ENCODE measurements at regions not wholly inside any gene's neighbourhood (a gene's known extent, or its start where the extent isn't known, plus 50 kb on each side); places are given as distances from the start of the nearest gene placed in this dataset.

GRCh38 chr20:11814267-11814666 is 103.4 kb upstream of the BTBD3 start:
- TF ChIP-seq, protein P1, sequence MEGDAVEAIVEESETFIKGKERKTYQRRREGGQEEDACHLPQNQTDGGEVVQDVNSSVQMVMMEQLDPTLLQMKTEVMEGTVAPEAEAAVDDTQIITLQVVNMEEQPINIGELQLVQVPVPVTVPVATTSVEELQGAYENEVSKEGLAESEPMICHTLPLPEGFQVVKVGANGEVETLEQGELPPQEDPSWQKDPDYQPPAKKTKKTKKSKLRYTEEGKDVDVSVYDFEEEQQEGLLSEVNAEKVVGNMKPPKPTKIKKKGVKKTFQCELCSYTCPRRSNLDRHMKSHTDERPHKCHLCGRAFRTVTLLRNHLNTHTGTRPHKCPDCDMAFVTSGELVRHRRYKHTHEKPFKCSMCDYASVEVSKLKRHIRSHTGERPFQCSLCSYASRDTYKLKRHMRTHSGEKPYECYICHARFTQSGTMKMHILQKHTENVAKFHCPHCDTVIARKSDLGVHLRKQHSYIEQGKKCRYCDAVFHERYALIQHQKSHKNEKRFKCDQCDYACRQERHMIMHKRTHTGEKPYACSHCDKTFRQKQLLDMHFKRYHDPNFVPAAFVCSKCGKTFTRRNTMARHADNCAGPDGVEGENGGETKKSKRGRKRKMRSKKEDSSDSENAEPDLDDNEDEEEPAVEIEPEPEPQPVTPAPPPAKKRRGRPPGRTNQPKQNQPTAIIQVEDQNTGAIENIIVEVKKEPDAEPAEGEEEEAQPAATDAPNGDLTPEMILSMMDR (IDR thresholded peaks at IDR 0.05; ENCODE audit: low read depth, low read length) = no peak
- TF ChIP-seq EZH2phosphoT487 (IDR thresholded peaks at IDR 0.05; ENCODE audit: low read depth) = no peak

Measured in OCI-LY3 (cell line).